Right lobe of liver (tissue), 4 donors: ENCODE measurements at regions not wholly inside any gene's neighbourhood (a gene's known extent, or its start where the extent isn't known, plus 50 kb on each side); places are given as distances from the start of the nearest gene placed in this dataset.

ENCODE experiments used
- CTCF ChIP-seq, 4 donors: fragments of 200-600 bp in 3 of 4; fragments of 450-650 bp in 1 of 4; IDR thresholded peaks; one replicate each; pipeline versions ENCODE4 v1.5.1 to v1.8.0; 2016 to 2022; ENCODE audit warnings: antibody characterized with exemption in 4 of 4, mild to moderate bottlenecking in 2 of 4
- POLR2A ChIP-seq: fragments of 450-650 bp; IDR thresholded peaks from one replicate; pipeline ENCODE4 v1.6.1; 2017; ENCODE audit warnings: antibody characterized with exemption, mild to moderate bottlenecking
- donor health status: DM: no; HTN: no; CAD: no.
- donor health status: DM: no; HTN: no; CAD: no.
- donor health status: DM: no; HTN: yes; CAD: no.

GRCh38 chr16:50928065-50928464, 186.2 kb downstream of the CYLD start:
- no peak for TF ChIP-seq CTCF (IDR thresholded peaks at IDR 0.05)
- TF ChIP-seq POLR2A, result no peak
